ENCODE measurements at regions not wholly inside any gene's neighbourhood (a gene's known extent, or its start where the extent isn't known, plus 50 kb on each side); places are given as distances from the start of the nearest gene placed in this dataset.

DNA sequence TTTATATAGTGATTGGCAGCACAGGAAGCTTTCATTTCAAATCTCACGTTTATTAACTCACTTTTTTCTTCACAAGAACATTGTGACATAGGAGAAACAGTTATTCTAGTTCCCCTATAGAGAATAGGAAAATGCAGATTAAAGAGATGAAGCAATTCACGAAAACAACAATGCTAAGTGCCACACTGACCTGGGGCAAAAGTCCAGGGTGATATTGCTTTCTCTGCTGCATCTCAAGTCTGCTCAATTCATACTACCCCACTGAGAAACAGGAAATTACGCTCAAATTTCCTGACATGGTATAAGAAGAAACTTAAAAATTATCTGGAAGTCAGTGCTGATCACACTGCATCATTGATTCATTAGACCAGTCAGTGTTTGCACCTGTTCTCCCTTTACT is 66.7 kb upstream of the SEMA6D start:
- TF ChIP-seq POLR2AphosphoS5 (IDR thresholded peaks at IDR 0.05; ENCODE audit: low read depth, low read length) (no peak), TAF1 (IDR thresholded peaks at IDR 0.05; ENCODE audit: borderline replicate concordance, insufficient read depth, low read length) (no peak), FOXP2 (optimal IDR thresholded peaks at IDR 0.05; ENCODE audit: borderline replicate concordance, extremely low read depth, extremely low read length, insufficient read depth) (no peak), SIN3A (IDR thresholded peaks at IDR 0.05; ENCODE audit: borderline replicate concordance, insufficient read depth, low read length) (no peak)
- TF ChIP-seq, protein P1, sequence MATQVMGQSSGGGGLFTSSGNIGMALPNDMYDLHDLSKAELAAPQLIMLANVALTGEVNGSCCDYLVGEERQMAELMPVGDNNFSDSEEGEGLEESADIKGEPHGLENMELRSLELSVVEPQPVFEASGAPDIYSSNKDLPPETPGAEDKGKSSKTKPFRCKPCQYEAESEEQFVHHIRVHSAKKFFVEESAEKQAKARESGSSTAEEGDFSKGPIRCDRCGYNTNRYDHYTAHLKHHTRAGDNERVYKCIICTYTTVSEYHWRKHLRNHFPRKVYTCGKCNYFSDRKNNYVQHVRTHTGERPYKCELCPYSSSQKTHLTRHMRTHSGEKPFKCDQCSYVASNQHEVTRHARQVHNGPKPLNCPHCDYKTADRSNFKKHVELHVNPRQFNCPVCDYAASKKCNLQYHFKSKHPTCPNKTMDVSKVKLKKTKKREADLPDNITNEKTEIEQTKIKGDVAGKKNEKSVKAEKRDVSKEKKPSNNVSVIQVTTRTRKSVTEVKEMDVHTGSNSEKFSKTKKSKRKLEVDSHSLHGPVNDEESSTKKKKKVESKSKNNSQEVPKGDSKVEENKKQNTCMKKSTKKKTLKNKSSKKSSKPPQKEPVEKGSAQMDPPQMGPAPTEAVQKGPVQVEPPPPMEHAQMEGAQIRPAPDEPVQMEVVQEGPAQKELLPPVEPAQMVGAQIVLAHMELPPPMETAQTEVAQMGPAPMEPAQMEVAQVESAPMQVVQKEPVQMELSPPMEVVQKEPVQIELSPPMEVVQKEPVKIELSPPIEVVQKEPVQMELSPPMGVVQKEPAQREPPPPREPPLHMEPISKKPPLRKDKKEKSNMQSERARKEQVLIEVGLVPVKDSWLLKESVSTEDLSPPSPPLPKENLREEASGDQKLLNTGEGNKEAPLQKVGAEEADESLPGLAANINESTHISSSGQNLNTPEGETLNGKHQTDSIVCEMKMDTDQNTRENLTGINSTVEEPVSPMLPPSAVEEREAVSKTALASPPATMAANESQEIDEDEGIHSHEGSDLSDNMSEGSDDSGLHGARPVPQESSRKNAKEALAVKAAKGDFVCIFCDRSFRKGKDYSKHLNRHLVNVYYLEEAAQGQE (IDR thresholded peaks at IDR 0.05; ENCODE audit: insufficient read depth in 1 of 2, low read depth in 2 of 2, low read length in 2 of 2): no peak
